HG03558 (cell line): ENCODE measurements at regions not wholly inside any gene's neighbourhood (a gene's known extent, or its start where the extent isn't known, plus 50 kb on each side); places are given as distances from the start of the nearest gene placed in this dataset.
"Not testable (repeated sequence)": the region's sequence is repeated elsewhere in the genome, so short reads cannot be mapped to it uniquely, and the experiment has no call there.

Experiments
- ATAC-seq: cut with Tn5 transposase; IDR thresholded peaks from one replicate; pipeline ENCODE4 v1.9.1; 2021; ENCODE audit warnings: moderate number of reproducible peaks; ENCODE audit not compliant: unreplicated experiment; ENCODE audit errors: extremely low read depth

- no peak for ATAC-seq
These were observed 239.4 kb downstream of the OXSM start for GRCh38 chr3:26029321-26029720.

- ATAC-seq: not testable (repeated sequence)
These were observed 252.2 kb downstream of the OXSM start for GRCh38 chr3:26042126-26042525.

DNA sequence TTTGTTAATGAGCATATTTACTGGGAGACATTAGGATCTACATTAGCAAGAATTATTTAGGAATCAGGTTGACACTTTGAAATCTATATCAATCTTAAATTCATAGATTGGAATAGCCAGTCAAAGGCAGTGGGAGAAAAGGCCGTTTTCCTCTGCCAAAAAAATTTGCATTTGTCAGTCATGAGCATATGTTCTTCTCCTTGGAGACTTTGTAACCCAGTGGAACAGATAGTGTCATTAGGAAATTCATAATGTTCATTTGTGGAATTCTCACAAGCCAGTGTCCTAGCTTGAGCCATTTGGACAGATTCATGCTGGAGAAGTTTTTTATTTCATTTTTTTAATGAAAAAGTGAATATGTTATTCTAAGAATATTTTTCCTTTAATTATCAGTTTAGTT is 260.1 kb downstream of the OXSM start:
- ATAC-seq: no peak

DNA sequence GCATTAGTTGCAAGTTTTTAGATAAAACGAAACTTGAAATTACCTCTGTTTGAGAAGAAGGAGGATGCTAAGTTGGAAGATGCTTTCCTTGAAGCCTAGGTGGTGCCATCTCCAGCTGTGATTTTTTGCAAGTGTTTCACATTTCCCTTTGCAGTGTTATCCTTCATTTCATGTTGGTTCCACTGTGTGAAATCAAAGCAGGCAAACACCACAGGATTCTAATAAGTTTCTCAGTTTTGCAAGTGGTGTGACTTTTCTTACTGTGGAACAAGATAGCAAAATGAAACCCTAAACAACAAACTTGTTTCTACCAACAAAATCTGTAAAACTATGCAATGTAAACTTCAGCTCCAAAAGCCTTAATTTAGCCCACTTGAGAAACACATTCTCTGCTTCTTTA is 260.9 kb downstream of the OXSM start:
- no peak for ATAC-seq

- ATAC-seq: no peak
These were observed 269.0 kb downstream of the OXSM start for GRCh38 chr3:26058901-26059321.

GRCh38 chr3:26061947-26062346 is 272.1 kb downstream of the OXSM start:
- no peak for ATAC-seq

- no peak for ATAC-seq
These were observed 274.4 kb downstream of the OXSM start for GRCh38 chr3:26064297-26064696.

DNA sequence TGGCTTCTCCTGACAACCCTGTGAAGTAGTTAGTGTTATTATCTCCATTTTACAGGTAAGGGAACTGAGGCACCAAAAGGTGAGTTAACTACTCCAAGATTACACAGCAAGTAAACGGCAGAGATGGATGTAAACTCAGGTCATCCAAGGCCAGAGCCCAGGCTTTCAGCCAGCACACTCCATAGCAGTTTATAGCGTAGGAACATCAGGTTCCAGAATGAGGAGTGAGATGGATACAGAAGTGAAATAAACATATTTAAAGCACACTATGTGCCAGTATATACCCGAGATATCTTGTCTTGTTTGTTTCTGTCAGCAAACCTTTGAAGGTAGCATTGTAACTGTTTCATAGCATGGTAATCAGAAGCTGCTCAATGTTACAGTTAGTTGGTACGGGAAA is 279.0 kb downstream of the OXSM start:
- no peak for ATAC-seq

- no peak for ATAC-seq
These were observed 281.0 kb downstream of the OXSM start for GRCh38 chr3:26070854-26071253.

DNA sequence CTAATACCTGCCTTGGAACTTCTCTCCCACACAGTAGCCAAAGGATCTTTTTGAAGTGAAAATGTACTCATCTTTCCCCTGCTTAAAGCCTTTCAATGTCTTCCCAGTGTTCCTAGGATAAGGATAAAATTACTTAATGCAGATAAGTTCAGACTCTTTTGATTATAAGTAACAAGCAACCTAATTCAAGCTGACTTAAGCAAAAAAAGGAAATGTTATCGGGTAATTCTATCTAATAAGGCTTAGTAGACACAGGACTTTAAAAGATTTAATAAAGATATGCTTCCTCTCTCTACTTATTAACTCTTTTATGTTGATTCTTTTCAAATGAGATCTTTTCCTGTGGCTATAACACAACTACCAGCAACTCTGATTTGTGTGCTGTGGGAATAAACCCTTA is 284.2 kb downstream of the OXSM start:
- no peak for ATAC-seq

GRCh38 chr3:26078539-26078938 is 288.6 kb downstream of the OXSM start:
- ATAC-seq: no peak

DNA sequence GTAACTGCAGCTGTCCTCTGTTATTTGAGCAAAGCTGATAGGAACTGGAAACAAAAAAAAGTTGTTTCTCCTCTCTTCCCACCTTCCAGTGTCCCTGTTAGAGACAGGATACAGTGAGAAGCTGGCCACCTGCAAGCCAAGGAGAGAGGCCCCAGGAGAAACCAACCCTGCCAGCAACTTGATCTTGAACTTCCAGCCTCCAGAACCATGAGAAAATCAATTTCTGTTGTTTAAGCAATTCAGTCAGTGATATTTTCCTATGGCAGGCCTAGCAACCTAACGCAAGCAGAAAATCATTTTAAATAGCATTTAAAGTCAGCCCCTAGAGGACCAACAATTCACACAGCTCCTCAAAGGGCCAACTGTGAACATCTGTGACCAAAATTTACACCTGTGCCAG is 291.3 kb downstream of the OXSM start:
- ATAC-seq: no peak

- ATAC-seq: no peak
These were observed 291.9 kb downstream of the OXSM start for GRCh38 chr3:26081806-26082205.

GRCh38 chr3:26082911-26083310 is 293.0 kb downstream of the OXSM start:
- no peak for ATAC-seq

- ATAC-seq: no peak
These were observed 294.7 kb downstream of the OXSM start for GRCh38 chr3:26084629-26085028.

GRCh38 chr3:26087751-26088150 is 297.9 kb downstream of the OXSM start:
- ATAC-seq: no peak

GRCh38 chr3:26089249-26089648 is 299.4 kb downstream of the OXSM start:
- ATAC-seq: no peak

- ATAC-seq: no peak
These were observed 300.7 kb downstream of the OXSM start for GRCh38 chr3:26090589-26090988.

DNA sequence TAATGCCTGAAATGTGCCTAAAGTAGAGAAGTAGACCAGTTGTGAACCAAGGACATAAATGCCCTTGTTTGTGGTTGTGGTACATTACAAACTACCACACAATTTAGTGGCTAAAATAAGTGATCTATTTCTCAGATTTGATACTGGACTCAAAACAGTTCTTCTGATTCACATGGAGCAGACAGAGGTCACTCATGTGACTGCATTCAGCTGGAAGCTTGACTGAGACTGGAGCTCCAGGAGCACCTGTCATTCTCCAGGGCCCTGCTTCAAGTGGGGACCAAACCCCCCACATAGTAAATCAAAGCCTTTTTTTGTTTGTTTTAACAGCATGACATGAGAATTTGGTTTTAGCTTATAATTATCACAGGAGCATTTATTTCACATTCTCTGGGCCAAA is 301.2 kb downstream of the OXSM start:
- ATAC-seq: no peak

GRCh38 chr3:26091626-26092025 is 301.7 kb downstream of the OXSM start:
- no peak for ATAC-seq

DNA sequence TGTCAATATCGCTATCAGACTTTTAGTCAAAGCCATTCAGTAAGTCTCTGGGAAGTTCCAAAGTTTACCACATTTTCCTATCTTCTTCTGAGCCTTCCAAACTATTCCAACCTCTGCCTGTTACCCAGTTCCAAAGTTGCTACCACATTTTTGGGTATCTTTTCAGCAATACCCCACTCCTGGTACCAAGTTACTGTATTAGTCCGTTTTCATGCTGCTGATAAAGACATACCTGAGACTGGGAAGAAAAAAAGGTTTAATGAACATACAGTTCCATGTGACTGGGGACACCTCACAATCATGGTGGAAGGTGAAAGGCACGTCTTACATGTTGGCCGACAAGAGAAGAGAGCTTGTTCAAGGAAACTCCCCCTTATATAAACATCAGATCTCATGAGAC is 307.2 kb downstream of the OXSM start:
- ATAC-seq: not testable (repeated sequence)

DNA sequence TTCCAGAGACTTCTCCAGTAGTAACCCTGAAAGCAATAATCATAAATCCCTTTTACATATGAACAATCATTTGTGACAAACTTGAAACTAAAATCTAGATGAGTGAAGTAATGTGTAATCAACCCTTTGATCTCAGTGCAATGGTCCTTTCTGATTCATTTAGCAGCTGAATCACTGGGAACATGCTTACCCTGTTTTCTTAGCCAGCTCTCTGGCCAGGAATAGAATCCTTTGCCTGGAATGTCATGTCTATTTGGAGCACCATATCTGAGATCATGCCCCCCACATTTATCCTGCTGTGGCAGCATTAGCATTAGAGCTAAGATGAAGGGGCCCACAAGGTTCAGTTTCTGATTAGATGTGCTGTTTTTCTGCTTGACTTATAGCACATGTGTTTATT is 309.8 kb downstream of the OXSM start:
- ATAC-seq: no peak

- no peak for ATAC-seq
These were observed 310.3 kb downstream of the OXSM start for GRCh38 chr3:26100176-26100575.
